ENCODE measurements at regions not wholly inside any gene's neighbourhood (a gene's known extent, or its start where the extent isn't known, plus 50 kb on each side); places are given as distances from the start of the nearest gene placed in this dataset.
A peak's percentile ranks its signal among the peaks of the same experiment; 100 is the strongest.

DNA sequence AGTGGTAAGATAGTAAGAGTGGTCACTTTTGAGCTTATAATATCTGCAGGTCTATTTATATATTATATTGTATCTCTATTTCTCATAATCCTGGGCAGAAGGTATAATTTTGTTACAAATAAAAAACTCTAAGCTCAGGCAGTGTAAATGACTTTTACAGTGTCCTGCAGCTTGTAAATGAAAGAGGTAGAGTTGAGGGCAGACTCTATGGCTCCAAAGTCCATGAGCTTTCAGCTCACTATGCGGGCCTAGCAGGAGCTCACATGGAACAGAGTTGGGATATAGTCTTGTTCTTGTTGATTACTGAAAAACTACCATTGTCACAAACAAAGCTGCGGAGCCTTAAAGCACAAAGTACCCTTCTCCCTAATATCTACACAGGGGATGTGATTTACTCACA is 361.4 kb downstream of the LNPK start:
- no peaks in the 10 kb centered on the region for H3K27me3 ChIP-seq (ENCODE audit: control insufficient read depth, insufficient read depth, low read length)
- no peaks in the 10 kb centered on the region for H3K36me3 ChIP-seq (ENCODE audit: control insufficient read depth, insufficient read depth, low read length)
- H3K9me3 ChIP-seq (ENCODE audit: control insufficient read depth, insufficient read depth, low read length), result no peaks in the 10 kb centered on the region
- H3K4me3 ChIP-seq (ENCODE audit: low read depth, low read length), result no peak overlapping the region
- H3K9ac ChIP-seq (ENCODE audit: low read depth, low read length), result no peak overlapping the region
- no peak overlapping the region for H3K27ac ChIP-seq (ENCODE audit: low read depth, low read length)
- H3K4me1 ChIP-seq (ENCODE audit: control insufficient read depth, insufficient read depth, low read length), result no peaks in the 10 kb centered on the region

- Histone ChIP-seq H3K27me3 (ENCODE audit: control insufficient read depth, insufficient read depth, low read length) (no peaks in the 10 kb centered on the region), H3K4me3 (ENCODE audit: low read depth, low read length) (no peak overlapping the region), H3K36me3 (ENCODE audit: control insufficient read depth, insufficient read depth, low read length) (no peaks in the 10 kb centered on the region), H3K9ac (ENCODE audit: low read depth, low read length) (no peak overlapping the region), H3K27ac (ENCODE audit: low read depth, low read length) (no peak overlapping the region), H3K9me3 (ENCODE audit: control insufficient read depth, insufficient read depth, low read length) (0 out of 2 replicates have a peak, but pooled peaks cover 2% of the 10 kb centered on the region), H3K4me1 (ENCODE audit: control insufficient read depth, insufficient read depth, low read length) (no peaks in the 10 kb centered on the region)
These were observed 368.8 kb downstream of the LNPK start for GRCh38 chr2:175633227-175633626.

DNA sequence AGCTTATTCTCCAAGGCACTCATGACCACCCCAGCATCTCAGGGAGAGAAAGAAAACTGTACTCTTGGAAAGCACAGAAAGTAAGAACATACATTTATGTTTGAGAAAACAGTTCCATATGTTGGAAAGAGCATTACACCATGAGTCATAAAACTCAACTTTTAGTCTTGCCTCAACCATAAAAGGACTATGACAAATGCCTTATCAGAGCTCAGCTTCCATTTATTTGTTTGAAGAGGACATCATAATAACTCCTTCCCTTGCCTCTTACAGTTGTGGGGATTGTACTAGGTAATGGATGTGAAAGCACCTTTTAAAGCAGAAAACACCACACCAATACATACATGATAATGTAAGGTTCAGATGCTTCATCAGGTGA is 370.8 kb downstream of the LNPK start:
- Histone ChIP-seq H3K4me3 (ENCODE audit: low read depth, low read length) (no peak overlapping the region), H3K36me3 (ENCODE audit: control insufficient read depth, insufficient read depth, low read length) (no peaks in the 10 kb centered on the region), H3K9ac (ENCODE audit: low read depth, low read length) (no peak overlapping the region), H3K27me3 (ENCODE audit: control insufficient read depth, insufficient read depth, low read length) (no peaks in the 10 kb centered on the region), H3K27ac (ENCODE audit: low read depth, low read length) (no peak overlapping the region), H3K4me1 (ENCODE audit: control insufficient read depth, insufficient read depth, low read length) (no peaks in the 10 kb centered on the region), H3K9me3 (ENCODE audit: control insufficient read depth, insufficient read depth, low read length) (0 out of 2 replicates have a peak, but pooled peaks cover 3% of the 10 kb centered on the region)

DNA sequence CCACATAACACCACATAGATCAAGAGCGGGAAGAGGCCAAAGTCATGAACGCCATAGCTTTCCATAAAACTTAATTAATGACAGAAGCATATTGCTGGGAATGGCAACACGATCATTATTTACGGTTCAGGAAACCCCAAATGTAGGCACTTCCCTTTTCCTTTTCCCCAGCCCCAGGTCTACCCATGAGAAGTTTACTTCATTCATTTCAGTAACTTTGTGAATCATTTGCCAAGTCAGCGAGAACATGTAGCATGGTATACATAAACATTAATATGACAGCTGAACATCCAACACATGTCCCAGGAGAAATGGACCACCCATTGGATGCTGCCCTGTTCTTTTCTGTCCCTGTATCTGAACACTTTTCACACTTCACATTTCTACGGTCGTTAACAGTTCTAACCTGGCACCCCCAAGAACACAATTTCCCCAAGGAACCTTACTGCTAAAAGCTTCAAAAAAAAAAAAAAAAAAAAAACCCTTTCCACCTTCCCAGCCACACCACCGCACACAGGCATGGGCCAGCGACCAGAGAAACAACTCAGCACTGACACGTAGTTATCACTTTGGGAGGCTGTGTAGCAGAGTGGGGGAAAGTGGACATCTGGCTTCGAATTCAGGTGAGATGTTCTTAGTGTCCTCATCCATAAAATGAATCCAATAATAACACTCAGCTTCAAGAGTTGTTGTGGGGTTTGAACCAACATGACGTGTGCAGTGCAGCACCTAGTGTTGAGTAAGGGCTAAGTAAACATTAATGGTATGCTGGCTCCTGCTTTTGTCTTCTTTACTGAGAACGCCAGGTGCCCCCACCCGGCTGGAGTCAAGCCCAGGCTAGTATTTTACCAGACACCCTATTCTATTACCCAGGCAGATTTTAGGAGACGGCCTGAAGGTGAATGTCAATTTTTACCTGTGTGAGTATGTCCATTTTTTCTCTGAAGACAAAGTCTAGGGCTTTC is 371.5 kb downstream of the LNPK start:
- Histone ChIP-seq H3K27me3 (ENCODE audit: control insufficient read depth, insufficient read depth, low read length) (no peaks in the 10 kb centered on the region), H3K9ac (ENCODE audit: low read depth, low read length) (no peak overlapping the region)

GRCh38 chr2:175628243-175628642 is 373.8 kb downstream of the LNPK start:
- H3K9ac ChIP-seq (ENCODE audit: low read depth, low read length), result no peak overlapping the region
- H3K9me3 ChIP-seq (ENCODE audit: control insufficient read depth, insufficient read depth, low read length), result 0 out of 2 replicates have a peak, but pooled peaks cover 3% of the 10 kb centered on the region
- no peaks in the 10 kb centered on the region for H3K27me3 ChIP-seq (ENCODE audit: control insufficient read depth, insufficient read depth, low read length)
- no peak overlapping the region for H3K4me3 ChIP-seq (ENCODE audit: low read depth, low read length)
- no peaks in the 10 kb centered on the region for H3K36me3 ChIP-seq (ENCODE audit: control insufficient read depth, insufficient read depth, low read length)
- H3K4me1 ChIP-seq (ENCODE audit: control insufficient read depth, insufficient read depth, low read length), result no peaks in the 10 kb centered on the region; the same call in 1 of the 2 replicates
- no peak overlapping the region for H3K27ac ChIP-seq (ENCODE audit: low read depth, low read length)

More for the DNA sequence above, 371.5 kb downstream of the LNPK start:
- Histone ChIP-seq H3K4me3 (ENCODE audit: low read depth, low read length) (no peak overlapping the region), H3K9me3 (ENCODE audit: control insufficient read depth, insufficient read depth, low read length) (0 out of 2 replicates have a peak, but pooled peaks cover 3% of the 10 kb centered on the region), H3K27ac (ENCODE audit: low read depth, low read length) (no peak overlapping the region), H3K4me1 (ENCODE audit: control insufficient read depth, insufficient read depth, low read length) (no peaks in the 10 kb centered on the region), H3K36me3 (ENCODE audit: control insufficient read depth, insufficient read depth, low read length) (no peaks in the 10 kb centered on the region)

DNA sequence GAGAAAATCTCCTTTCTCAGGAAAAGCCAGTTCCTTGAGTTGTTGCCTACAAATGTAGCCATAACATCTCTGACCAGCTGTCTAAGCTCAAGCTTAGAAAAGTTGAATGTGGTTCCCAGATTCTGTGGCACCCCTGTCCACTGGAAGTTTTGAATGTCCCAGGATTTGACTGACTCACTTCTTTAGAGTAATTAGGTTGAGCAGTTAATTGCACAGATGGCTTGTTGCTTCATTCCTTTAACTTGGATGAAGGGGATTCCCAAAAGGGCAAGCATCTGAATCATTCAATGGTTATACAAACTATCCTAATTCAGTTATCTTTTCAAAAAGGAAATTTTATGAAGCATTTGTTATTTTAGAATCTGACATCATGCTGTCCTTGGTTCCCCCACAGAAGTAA is 374.7 kb downstream of the LNPK start:
- Histone ChIP-seq H3K4me1 (ENCODE audit: control insufficient read depth, insufficient read depth, low read length) (no peaks in the 10 kb centered on the region; the same call in 1 of the 2 replicates), H3K27ac (ENCODE audit: low read depth, low read length) (no peak overlapping the region), H3K36me3 (ENCODE audit: control insufficient read depth, insufficient read depth, low read length) (no peaks in the 10 kb centered on the region), H3K9me3 (ENCODE audit: control insufficient read depth, insufficient read depth, low read length) (0 out of 2 replicates have a peak, but pooled peaks cover 3% of the 10 kb centered on the region), H3K4me3 (ENCODE audit: low read depth, low read length) (no peak overlapping the region), H3K9ac (ENCODE audit: low read depth, low read length) (no peak overlapping the region), H3K27me3 (ENCODE audit: control insufficient read depth, insufficient read depth, low read length) (no peaks in the 10 kb centered on the region)

DNA sequence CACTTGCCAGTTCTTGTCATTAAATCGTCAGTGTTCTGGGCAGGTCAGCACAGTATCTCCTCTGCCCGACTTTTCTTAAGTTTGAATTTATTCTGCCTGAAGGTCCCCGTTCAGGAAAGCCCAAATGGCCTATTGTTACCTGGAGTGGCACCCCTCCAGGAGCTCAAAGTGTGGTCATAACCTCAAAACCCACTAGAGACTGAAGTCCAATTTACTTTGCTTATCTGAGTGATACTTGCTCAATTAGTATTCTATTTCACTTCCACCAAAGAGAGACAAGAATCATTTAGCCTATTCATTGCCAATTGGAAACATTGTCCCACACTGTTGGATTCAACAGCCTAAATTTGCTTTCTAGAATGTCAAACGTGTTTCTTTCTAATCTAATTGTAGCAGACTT is 375.3 kb downstream of the LNPK start:
- 0 out of 2 replicates have a peak, but pooled peaks cover 3% of the 10 kb centered on the region for H3K9me3 ChIP-seq (ENCODE audit: control insufficient read depth, insufficient read depth, low read length)
- no peaks in the 10 kb centered on the region for H3K27me3 ChIP-seq (ENCODE audit: control insufficient read depth, insufficient read depth, low read length)
- H3K4me1 ChIP-seq (ENCODE audit: control insufficient read depth, insufficient read depth, low read length), result no peaks in the 10 kb centered on the region; the same call in 1 of the 2 replicates
- H3K4me3 ChIP-seq (ENCODE audit: low read depth, low read length), result no peak overlapping the region
- H3K9ac ChIP-seq (ENCODE audit: low read depth, low read length), result no peak overlapping the region
- no peaks in the 10 kb centered on the region for H3K36me3 ChIP-seq (ENCODE audit: control insufficient read depth, insufficient read depth, low read length)
- no peak overlapping the region for H3K27ac ChIP-seq (ENCODE audit: low read depth, low read length)

- H3K4me3 ChIP-seq (ENCODE audit: low read depth, low read length), result no peak overlapping the region
- H3K27me3 ChIP-seq (ENCODE audit: control insufficient read depth, insufficient read depth, low read length), result no peaks in the 10 kb centered on the region
- H3K4me1 ChIP-seq (ENCODE audit: control insufficient read depth, insufficient read depth, low read length), result no peaks in the 10 kb centered on the region; the same call in 1 of the 2 replicates
- 0 out of 2 replicates have a peak, but pooled peaks cover 3% of the 10 kb centered on the region for H3K9me3 ChIP-seq (ENCODE audit: control insufficient read depth, insufficient read depth, low read length)
- H3K36me3 ChIP-seq (ENCODE audit: control insufficient read depth, insufficient read depth, low read length), result no peaks in the 10 kb centered on the region
- H3K27ac ChIP-seq (ENCODE audit: low read depth, low read length), result no peak overlapping the region
- H3K9ac ChIP-seq (ENCODE audit: low read depth, low read length), result no peak overlapping the region
These were observed 377.3 kb downstream of the LNPK start for GRCh38 chr2:175624785-175625184.

- no peaks in the 10 kb centered on the region; the same call in 1 of the 2 replicates for H3K4me1 ChIP-seq (ENCODE audit: control insufficient read depth, insufficient read depth, low read length)
- H3K36me3 ChIP-seq (ENCODE audit: control insufficient read depth, insufficient read depth, low read length), result no peaks in the 10 kb centered on the region
- peak overlapping the region; percentile 43 for H3K27ac ChIP-seq (ENCODE audit: low read depth, low read length)
- no peak overlapping the region for H3K9ac ChIP-seq (ENCODE audit: low read depth, low read length)
- no peak overlapping the region for H3K4me3 ChIP-seq (ENCODE audit: low read depth, low read length)
- H3K9me3 ChIP-seq (ENCODE audit: control insufficient read depth, insufficient read depth, low read length), result 0 out of 2 replicates have a peak, but pooled peaks cover 3% of the 10 kb centered on the region
- H3K27me3 ChIP-seq (ENCODE audit: control insufficient read depth, insufficient read depth, low read length), result no peaks in the 10 kb centered on the region
These were observed 377.8 kb downstream of the LNPK start for GRCh38 chr2:175624211-175624761.

GRCh38 chr2:175621821-175622220 is 380.2 kb downstream of the LNPK start:
- H3K4me3 ChIP-seq (ENCODE audit: low read depth, low read length), result no peak overlapping the region
- H3K9me3 ChIP-seq (ENCODE audit: control insufficient read depth, insufficient read depth, low read length), result no peaks in the 10 kb centered on the region
- no peaks in the 10 kb centered on the region; the same call in 1 of the 2 replicates for H3K4me1 ChIP-seq (ENCODE audit: control insufficient read depth, insufficient read depth, low read length)
- no peak overlapping the region for H3K9ac ChIP-seq (ENCODE audit: low read depth, low read length)
- H3K27me3 ChIP-seq (ENCODE audit: control insufficient read depth, insufficient read depth, low read length), result no peaks in the 10 kb centered on the region
- H3K27ac ChIP-seq (ENCODE audit: low read depth, low read length), result no peak overlapping the region
- H3K36me3 ChIP-seq (ENCODE audit: control insufficient read depth, insufficient read depth, low read length), result no peaks in the 10 kb centered on the region

DNA sequence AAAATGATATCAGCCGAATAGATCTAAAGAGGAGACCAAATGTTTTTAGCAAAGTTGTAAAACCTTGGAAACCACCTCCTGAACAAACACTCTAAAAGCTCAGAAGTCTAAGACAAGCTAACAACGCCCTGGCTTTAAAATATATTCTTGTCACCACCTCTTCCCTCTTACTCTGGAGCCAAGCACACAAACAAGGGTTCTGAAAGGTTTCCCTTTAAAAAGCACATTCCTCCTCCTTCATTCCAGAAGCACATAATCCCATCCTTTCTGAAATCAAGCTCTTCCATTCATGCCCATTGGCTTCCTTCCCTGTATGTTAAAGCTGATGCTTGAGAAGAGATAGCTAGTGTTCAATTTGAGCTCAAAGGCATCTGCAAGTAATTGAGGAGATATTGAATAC is 382.0 kb downstream of the LNPK start:
- Histone ChIP-seq H3K9me3 (ENCODE audit: control insufficient read depth, insufficient read depth, low read length) (no peaks in the 10 kb centered on the region), H3K36me3 (ENCODE audit: control insufficient read depth, insufficient read depth, low read length) (no peaks in the 10 kb centered on the region), H3K4me3 (ENCODE audit: low read depth, low read length) (no peak overlapping the region), H3K27me3 (ENCODE audit: control insufficient read depth, insufficient read depth, low read length) (no peaks in the 10 kb centered on the region), H3K4me1 (ENCODE audit: control insufficient read depth, insufficient read depth, low read length) (no peaks in the 10 kb centered on the region; the same call in 1 of the 2 replicates), H3K9ac (ENCODE audit: low read depth, low read length) (no peak overlapping the region), H3K27ac (ENCODE audit: low read depth, low read length) (no peak overlapping the region)
